Sigmoid colon (tissue), 3 donors: ENCODE measurements at regions not wholly inside any gene's neighbourhood (a gene's known extent, or its start where the extent isn't known, plus 50 kb on each side); places are given as distances from the start of the nearest gene placed in this dataset.
"Not testable (repeated sequence)": the region's sequence is repeated elsewhere in the genome, so short reads cannot be mapped to it uniquely, and the experiment has no call there.

Experiments used
- CTCF ChIP-seq, 4 experiments: fragments of 450-650 bp in 3 of 4; fragments of 200-600 bp in 1 of 4; IDR thresholded peaks; one replicate each; pipeline ENCODE4 v1.5.1; 2016 to 2019; ENCODE audit warnings: antibody characterized with exemption in 4 of 4, mild to moderate bottlenecking in 3 of 4, moderate library complexity in 2 of 4
- POLR2A ChIP-seq, 2 donors: fragments of 450-650 bp; IDR thresholded peaks; one replicate each; pipeline ENCODE4 v1.6.1; 2016; ENCODE audit warnings: antibody characterized with exemption in 2 of 2, mild to moderate bottlenecking in 2 of 2, moderate library complexity in 2 of 2

GRCh38 chr6:58028188-58028587 lies 710.8 kb downstream of the PRIM2 start:
- not testable (repeated sequence) for TF ChIP-seq CTCF, POLR2A (IDR thresholded peaks at IDR 0.05)
